ENCODE measurements at regions not wholly inside any gene's neighbourhood (a gene's known extent, or its start where the extent isn't known, plus 50 kb on each side); places are given as distances from the start of the nearest gene placed in this dataset.
A peak's percentile ranks its signal among the peaks of the same experiment; 100 is the strongest.

DNA sequence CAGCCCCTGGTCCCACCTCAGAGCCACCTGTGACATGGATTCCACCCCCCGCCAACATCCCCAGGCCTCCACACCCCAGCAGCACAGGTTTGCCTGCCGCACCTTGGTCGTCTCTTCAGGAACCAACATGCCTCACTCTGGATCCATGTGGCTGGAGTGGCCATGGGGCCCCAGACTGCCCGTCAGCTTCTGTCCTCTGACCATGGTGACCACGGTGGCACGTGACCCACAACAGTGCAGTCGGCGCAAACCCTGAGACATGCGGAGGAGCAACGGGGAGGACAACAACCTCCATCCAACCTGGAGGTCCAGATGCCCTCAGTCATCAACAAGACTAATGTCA is 85.6 kb downstream of the ANKRD60 start:
- Histone ChIP-seq H3K27me3 (peaks cover 0 to 3% of the 10 kb centered on the region in 2 donors), H3K36me3 (no peaks in the 10 kb centered on the region), H3K4me3 (no peak overlapping the region), H3K27ac (no peak overlapping the region), H3K9me3 (no peaks in the 10 kb centered on the region), H3K4me1 (no peaks in the 10 kb centered on the region)
- TF ChIP-seq POLR2A (IDR thresholded peaks at IDR 0.05): no peak
- TF ChIP-seq POLR2AphosphoS5 (IDR thresholded peaks at IDR 0.05): no peak
- TF ChIP-seq, protein P1, sequence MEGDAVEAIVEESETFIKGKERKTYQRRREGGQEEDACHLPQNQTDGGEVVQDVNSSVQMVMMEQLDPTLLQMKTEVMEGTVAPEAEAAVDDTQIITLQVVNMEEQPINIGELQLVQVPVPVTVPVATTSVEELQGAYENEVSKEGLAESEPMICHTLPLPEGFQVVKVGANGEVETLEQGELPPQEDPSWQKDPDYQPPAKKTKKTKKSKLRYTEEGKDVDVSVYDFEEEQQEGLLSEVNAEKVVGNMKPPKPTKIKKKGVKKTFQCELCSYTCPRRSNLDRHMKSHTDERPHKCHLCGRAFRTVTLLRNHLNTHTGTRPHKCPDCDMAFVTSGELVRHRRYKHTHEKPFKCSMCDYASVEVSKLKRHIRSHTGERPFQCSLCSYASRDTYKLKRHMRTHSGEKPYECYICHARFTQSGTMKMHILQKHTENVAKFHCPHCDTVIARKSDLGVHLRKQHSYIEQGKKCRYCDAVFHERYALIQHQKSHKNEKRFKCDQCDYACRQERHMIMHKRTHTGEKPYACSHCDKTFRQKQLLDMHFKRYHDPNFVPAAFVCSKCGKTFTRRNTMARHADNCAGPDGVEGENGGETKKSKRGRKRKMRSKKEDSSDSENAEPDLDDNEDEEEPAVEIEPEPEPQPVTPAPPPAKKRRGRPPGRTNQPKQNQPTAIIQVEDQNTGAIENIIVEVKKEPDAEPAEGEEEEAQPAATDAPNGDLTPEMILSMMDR (IDR thresholded peaks at IDR 0.05): no peak
- peak in 1 of 2 donors; percentile 14 for DNase-seq (ENCODE audit: low spot score in 2 of 2)
- intact Hi-C loops (cut with DNase I; ENCODE audit: low total_unique reads): no loop called here

GRCh38 chr20:58141971-58142842 is 86.2 kb downstream of the ANKRD60 start:
- intact Hi-C loops (cut with DNase I; ENCODE audit: low total_unique reads): no loop called here
- peaks cover 0 to 9% of the 10 kb centered on the region in 2 donors for H3K27me3 ChIP-seq
- TF ChIP-seq, protein P1 (IDR thresholded peaks at IDR 0.05): no peak
- TF ChIP-seq POLR2AphosphoS5 (IDR thresholded peaks at IDR 0.05): no peak
- TF ChIP-seq POLR2A (IDR thresholded peaks at IDR 0.05): no peak
- H3K27ac ChIP-seq: no peak overlapping the region
- DNase-seq (ENCODE audit: low spot score in 2 of 2): peak in 1 of 2 donors; percentile 11
- H3K36me3 ChIP-seq: no peaks in the 10 kb centered on the region
- H3K4me1 ChIP-seq: no peaks in the 10 kb centered on the region
- H3K4me3 ChIP-seq: no peak overlapping the region
- no peaks in the 10 kb centered on the region for H3K9me3 ChIP-seq

DNA sequence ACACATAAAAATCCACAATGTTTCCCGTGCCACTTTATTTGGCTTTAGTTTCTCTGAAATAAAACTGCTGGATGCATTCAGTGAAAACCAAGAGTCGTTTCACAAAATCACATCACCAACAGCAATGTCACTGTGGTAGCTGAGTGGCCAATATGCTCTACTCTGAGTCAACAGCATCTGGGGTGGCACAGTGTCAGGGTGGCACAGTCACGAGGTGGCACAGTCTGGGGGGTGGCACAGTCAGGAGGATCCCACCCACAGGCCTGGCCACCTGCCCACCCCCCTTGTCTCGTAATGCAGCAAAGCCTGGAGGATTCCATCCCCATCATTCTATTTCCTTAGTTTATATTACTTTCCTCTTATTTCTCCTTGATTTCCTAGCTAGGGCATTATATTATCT is 87.0 kb downstream of the ANKRD60 start:
- no peak overlapping the region for H3K4me3 ChIP-seq
- peaks cover 0 to 10% of the 10 kb centered on the region in 2 donors for H3K27me3 ChIP-seq
- peak in 1 of 2 donors; percentile 11 for DNase-seq (ENCODE audit: low spot score in 2 of 2)
- H3K27ac ChIP-seq: no peak overlapping the region
- H3K9me3 ChIP-seq: no peaks in the 10 kb centered on the region
- intact Hi-C loops (cut with DNase I; ENCODE audit: low total_unique reads): no loop called here
- no peaks in the 10 kb centered on the region for H3K36me3 ChIP-seq
- H3K4me1 ChIP-seq: no peaks in the 10 kb centered on the region
- TF ChIP-seq, protein P1 (IDR thresholded peaks at IDR 0.05): no peak
- TF ChIP-seq POLR2A (IDR thresholded peaks at IDR 0.05) (no peak), POLR2AphosphoS5 (IDR thresholded peaks at IDR 0.05) (no peak)

DNA sequence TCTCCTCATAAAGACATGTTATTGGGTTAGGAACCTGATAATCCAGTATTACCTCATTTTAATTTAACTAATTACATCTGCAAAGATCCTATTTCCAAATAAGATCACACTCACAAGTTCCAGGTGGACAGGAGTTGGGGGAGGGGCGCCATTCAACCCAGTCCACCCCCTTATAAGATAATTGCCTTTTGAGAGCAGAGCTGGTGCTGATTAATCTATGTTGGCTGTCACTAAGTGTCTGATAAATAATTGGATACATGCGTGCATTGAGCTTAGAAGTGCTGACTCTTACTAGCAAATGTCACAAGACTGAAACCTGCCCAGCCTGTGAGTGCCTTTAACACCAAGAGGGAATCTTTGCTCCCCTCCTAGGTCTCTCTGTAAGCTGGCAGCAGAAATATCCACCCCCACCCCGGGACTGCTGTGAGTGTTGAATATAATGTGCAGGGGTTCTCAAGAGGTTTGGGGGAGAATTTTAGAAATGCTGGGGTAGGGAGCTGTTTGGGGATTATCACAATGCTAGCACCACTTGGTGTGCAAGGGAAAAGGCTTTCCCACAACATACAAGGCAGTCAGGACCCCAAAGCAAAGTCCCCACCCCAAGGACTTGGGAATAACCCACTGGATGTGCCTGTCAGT is 87.5 kb downstream of the ANKRD60 start:
- no peaks in the 10 kb centered on the region for H3K9me3 ChIP-seq
- H3K36me3 ChIP-seq: no peaks in the 10 kb centered on the region
- no peak overlapping the region for H3K4me3 ChIP-seq
- TF ChIP-seq, protein P1 (IDR thresholded peaks at IDR 0.05): no peak
- TF ChIP-seq POLR2A (IDR thresholded peaks at IDR 0.05) (no peak), POLR2AphosphoS5 (IDR thresholded peaks at IDR 0.05) (no peak)
- H3K4me1 ChIP-seq: no peaks in the 10 kb centered on the region
- DNase-seq (ENCODE audit: low spot score in 2 of 2): peak in 1 of 2 donors; percentile 7
- peaks cover 0 to 10% of the 10 kb centered on the region in 2 donors for H3K27me3 ChIP-seq
- H3K27ac ChIP-seq: no peak overlapping the region
- intact Hi-C loops (cut with DNase I; ENCODE audit: low total_unique reads): no loop called here

All from breast epithelium (tissue), 4 donors.